ENCODE measurements at regions not wholly inside any gene's neighbourhood (a gene's known extent, or its start where the extent isn't known, plus 50 kb on each side); places are given as distances from the start of the nearest gene placed in this dataset.
"Not testable (repeated sequence)": the region's sequence is repeated elsewhere in the genome, so short reads cannot be mapped to it uniquely, and the experiment has no call there.

DNA sequence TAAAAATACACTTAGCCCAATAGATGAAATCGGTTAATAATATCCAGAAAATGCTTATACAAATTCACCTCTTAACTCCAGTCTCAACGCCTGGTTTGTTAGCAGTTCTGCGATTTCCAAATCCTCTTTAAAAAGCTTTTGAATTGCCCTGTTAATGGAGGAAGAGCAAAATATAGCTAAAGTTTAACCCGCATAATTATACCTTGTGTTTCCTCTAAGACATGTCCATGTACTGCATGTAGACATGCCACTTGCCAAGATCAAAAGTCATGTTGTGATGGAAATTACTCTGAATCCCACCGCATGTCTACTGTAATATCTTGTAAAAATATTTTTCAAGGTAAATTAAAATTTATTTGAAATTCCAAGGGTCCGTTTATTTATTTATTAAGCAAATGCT, 291.2 kb upstream of the LRP1B start:
- no peak overlapping the region for H3K4me3 ChIP-seq (ENCODE audit: low read depth, low read length)
- TF ChIP-seq, protein P1, sequence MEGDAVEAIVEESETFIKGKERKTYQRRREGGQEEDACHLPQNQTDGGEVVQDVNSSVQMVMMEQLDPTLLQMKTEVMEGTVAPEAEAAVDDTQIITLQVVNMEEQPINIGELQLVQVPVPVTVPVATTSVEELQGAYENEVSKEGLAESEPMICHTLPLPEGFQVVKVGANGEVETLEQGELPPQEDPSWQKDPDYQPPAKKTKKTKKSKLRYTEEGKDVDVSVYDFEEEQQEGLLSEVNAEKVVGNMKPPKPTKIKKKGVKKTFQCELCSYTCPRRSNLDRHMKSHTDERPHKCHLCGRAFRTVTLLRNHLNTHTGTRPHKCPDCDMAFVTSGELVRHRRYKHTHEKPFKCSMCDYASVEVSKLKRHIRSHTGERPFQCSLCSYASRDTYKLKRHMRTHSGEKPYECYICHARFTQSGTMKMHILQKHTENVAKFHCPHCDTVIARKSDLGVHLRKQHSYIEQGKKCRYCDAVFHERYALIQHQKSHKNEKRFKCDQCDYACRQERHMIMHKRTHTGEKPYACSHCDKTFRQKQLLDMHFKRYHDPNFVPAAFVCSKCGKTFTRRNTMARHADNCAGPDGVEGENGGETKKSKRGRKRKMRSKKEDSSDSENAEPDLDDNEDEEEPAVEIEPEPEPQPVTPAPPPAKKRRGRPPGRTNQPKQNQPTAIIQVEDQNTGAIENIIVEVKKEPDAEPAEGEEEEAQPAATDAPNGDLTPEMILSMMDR (IDR thresholded peaks at IDR 0.05; ENCODE audit: insufficient read depth, low read depth, low read length, missing control alignments), result no peak
- no peak for DNase-seq (ENCODE audit: low read depth)

DNA sequence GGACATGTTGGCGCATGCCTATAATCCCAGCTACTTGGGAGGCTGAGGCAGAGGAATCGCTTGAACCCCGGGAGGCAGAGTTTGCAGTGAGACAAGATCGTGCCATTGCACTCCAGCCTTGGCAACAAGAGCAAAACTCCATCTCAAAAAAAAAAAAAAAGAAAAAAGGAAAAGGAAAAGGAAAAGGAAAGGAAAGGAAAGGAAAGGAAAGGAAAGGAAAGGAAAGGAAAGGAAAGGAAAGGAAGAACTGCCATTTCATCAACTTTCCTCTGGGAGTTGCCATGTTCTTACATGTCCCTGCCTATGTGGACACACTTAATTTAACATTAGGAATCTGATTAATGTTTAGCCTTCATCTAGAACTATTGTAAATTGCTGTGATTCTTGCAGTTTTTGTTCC, 287.9 kb upstream of the LRP1B start:
- DNase-seq (ENCODE audit: low read depth); H3K4me3 ChIP-seq (ENCODE audit: low read depth, low read length): not testable (repeated sequence)

DNA sequence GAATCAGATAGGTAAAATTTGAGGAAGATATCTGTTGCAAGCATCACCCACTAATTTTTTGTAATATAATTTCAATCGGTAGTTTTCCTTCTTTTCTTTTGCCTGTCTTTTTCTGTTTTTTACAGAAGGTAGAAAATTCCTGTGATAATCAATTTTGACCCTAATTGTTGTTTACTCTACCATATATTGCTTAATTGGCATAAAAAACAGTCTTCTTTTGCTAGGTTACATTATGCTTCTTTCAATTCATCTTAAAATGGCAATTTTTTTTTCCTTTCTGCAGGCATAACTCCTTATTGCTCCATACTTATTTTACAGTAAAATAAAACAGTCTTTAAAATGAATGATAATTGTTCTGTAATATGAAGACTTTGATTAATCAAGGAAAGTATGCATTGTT, 286.2 kb upstream of the LRP1B start:
- H3K4me3 ChIP-seq (ENCODE audit: low read depth, low read length), result no peak overlapping the region
- DNase-seq (ENCODE audit: low read depth), result no peak
- TF ChIP-seq, protein P1 (IDR thresholded peaks at IDR 0.05; ENCODE audit: insufficient read depth, low read depth, low read length, missing control alignments), result no peak

DNA sequence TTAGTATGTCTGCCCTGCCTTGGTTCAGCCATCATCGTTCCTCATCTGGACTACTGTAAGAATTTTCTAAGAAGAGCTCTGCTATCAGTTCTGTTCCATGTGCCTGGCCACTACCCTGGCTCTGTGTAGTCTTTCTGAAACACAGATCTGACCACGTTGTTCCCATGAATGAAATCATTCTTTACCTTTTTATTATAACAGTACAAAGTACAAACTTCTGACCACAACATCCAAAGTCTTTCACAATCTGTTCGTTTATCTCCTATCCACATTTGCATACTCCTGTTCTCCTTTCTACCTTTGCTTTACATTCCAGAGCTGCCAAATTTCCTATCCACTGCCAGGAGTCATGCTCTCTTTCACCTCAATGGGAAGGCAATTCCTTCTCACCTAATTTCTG, 284.6 kb upstream of the LRP1B start:
- DNase-seq (ENCODE audit: low read depth), result no peak
- no peak overlapping the region for H3K4me3 ChIP-seq (ENCODE audit: low read depth, low read length)
- TF ChIP-seq, protein P1 (IDR thresholded peaks at IDR 0.05; ENCODE audit: insufficient read depth, low read depth, low read length, missing control alignments), result no peak

DNA sequence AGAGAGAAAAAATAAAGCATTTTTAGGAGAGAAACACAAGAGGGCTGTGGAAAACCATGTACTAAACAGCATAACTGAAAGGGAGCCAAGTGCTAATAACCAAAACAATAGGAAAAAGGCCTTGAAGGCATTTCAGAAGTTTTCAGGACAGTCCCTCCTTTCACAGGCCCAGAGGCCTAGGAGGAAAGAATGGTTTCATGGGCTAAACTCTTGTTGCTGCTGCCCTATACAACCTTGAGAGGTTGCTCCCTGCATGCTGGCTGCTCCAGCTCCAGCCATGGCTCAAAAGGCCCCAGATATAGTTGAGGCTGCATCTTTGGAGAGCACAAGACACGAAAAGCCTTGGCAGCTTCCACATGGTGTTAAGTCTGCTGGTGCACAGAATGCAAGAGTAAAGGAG, 267.4 kb upstream of the LRP1B start:
- DNase-seq (ENCODE audit: low read depth), result no peak
- no peak overlapping the region for H3K4me3 ChIP-seq (ENCODE audit: low read depth, low read length)
- TF ChIP-seq, protein P1 (IDR thresholded peaks at IDR 0.05; ENCODE audit: insufficient read depth, low read depth, low read length, missing control alignments), result no peak

DNA sequence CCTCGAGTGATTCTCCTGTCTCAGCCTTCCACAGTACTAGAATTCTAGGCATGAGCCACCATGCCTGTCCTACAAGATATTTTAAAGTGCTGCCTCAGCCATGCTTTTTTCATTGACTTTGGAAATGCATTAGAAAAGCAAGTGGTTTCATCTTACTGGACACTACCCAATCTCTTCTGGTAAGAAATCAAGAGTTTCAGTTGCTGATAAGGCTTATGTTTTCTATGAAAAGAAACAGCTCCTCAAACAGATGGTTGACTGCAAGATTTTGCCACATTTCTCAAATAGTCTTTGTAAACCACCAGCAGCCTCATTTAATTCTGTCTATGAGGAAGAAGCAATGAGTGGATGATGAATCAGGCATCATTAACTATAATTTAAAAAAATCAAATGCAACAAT, 264.5 kb upstream of the LRP1B start:
- H3K4me3 ChIP-seq (ENCODE audit: low read depth, low read length), result no peak overlapping the region
- no peak for DNase-seq (ENCODE audit: low read depth)
- TF ChIP-seq, protein P1 (IDR thresholded peaks at IDR 0.05; ENCODE audit: insufficient read depth, low read depth, low read length, missing control alignments), result no peak

DNA sequence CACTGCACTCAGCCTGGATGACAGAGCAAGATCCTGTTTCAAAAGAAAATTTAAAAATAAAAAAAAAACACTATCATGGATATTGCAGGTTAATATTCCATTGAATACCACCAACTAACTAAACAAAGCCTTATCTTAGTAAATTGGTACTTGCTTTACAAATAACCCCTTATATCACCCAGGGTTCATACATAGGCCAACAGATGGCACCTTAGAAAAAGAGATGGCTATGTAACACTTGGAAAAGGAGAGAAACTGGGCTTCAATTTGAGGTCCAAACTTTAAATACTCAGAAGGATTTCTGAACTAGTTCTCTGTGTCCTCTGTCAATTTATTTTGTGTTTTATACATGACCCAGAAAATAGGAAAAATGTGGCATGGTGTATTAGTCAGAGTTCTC, 249.6 kb upstream of the LRP1B start:
- no peak for DNase-seq (ENCODE audit: low read depth)
- TF ChIP-seq, protein P1 (IDR thresholded peaks at IDR 0.05; ENCODE audit: insufficient read depth, low read depth, low read length, missing control alignments), result no peak

DNA sequence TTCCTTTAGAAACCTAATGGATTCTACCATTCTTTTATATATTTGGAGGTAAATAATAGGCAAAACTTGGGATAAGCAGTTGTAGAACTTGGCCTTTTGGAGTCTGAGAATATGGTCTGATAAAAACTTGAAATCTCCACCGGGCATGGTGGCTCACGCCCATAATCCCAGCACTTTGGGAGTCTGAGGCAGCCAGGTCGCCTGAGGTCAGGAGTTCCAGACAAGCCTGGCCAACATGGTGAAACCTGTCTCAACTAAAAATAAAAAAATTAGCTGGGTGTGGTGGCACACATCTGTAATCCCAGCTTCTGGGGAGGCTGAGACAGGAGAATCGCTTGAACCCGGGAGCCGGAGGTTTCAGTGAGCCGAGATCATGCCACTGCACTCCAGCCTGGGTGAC, 231.3 kb upstream of the LRP1B start:
- not testable (repeated sequence) for DNase-seq (ENCODE audit: low read depth); H3K4me3 ChIP-seq (ENCODE audit: low read depth, low read length)

More for the DNA sequence above, 249.6 kb upstream of the LRP1B start:
- no peak overlapping the region for H3K4me3 ChIP-seq (ENCODE audit: low read depth, low read length)

Measured in GM12865 (cell line).